ENCODE measurements at regions not wholly inside any gene's neighbourhood (a gene's known extent, or its start where the extent isn't known, plus 50 kb on each side); places are given as distances from the start of the nearest gene placed in this dataset.

- H3K36me3 Mint-ChIP-seq: no peaks in the 10 kb centered on the region
- ChIA-PET POLR2A (no interaction called here), CTCF (no interaction called here)
- H3K27me3 Mint-ChIP-seq (ENCODE audit: low read depth): no peaks in the 10 kb centered on the region
- TF ChIP-seq IRF2 (CRISPR knock-in tag; IDR thresholded peaks at IDR 0.05; ENCODE audit: borderline replicate concordance, low read depth) (no peak), ZBTB21 (CRISPR knock-in tag; IDR thresholded peaks at IDR 0.05; ENCODE audit: borderline replicate concordance) (no peak), ZNF317 (CRISPR knock-in tag; IDR thresholded peaks at IDR 0.05; ENCODE audit: borderline replicate concordance, low read depth) (no peak), E2F4 (CRISPR knock-in tag; IDR thresholded peaks at IDR 0.05; ENCODE audit: borderline replicate concordance, low read depth) (no peak), SMAD3 (CRISPR knock-in tag; IDR thresholded peaks at IDR 0.05; ENCODE audit: borderline replicate concordance) (no peak), OVOL2 (CRISPR knock-in tag; IDR thresholded peaks at IDR 0.05; ENCODE audit: borderline replicate concordance) (no peak), TEAD1 (CRISPR knock-in tag; IDR thresholded peaks at IDR 0.05) (no peak), CREM (CRISPR knock-in tag; IDR thresholded peaks at IDR 0.05) (no peak), AR (CRISPR knock-in tag; IDR thresholded peaks at IDR 0.05) (no peak), FOXP1 (CRISPR knock-in tag; IDR thresholded peaks at IDR 0.05; ENCODE audit: borderline replicate concordance) (no peak), MLX (CRISPR knock-in tag; IDR thresholded peaks at IDR 0.05) (no peak), FOXK1 (CRISPR knock-in tag; IDR thresholded peaks at IDR 0.05) (no peak), ZNF532 (CRISPR knock-in tag; IDR thresholded peaks at IDR 0.05; ENCODE audit: borderline replicate concordance) (no peak), TEAD4 (CRISPR knock-in tag; IDR thresholded peaks at IDR 0.05) (no peak), RELA (CRISPR knock-in tag; IDR thresholded peaks at IDR 0.05; ENCODE audit: borderline replicate concordance) (no peak), ATF3 (CRISPR knock-in tag; conservative IDR thresholded peaks at IDR 0.05) (no peak), ZSCAN18 (CRISPR knock-in tag; IDR thresholded peaks at IDR 0.05) (no peak), IRF1 (CRISPR knock-in tag; IDR thresholded peaks at IDR 0.05) (no peak), JUN (CRISPR knock-in tag; IDR thresholded peaks at IDR 0.05) (no peak)
- peaks cover 34% of the 10 kb centered on the region for H3K4me1 Mint-ChIP-seq
- no peak overlapping the region for H3K27ac Mint-ChIP-seq
- H3K4me3 Mint-ChIP-seq: no peak overlapping the region
- 0 out of 2 replicates have a peak, but pooled peaks cover 5% of the 10 kb centered on the region for H3K9me3 Mint-ChIP-seq
- DNase-seq (ENCODE audit: low spot score) (no peak), ATAC-seq (no peak)
Measured at GRCh38 chr7:9022456-9022855, 589.0 kb downstream of the NXPH1 start.

Measured in WTC11 (cell line).